CD4-positive, alpha-beta T cell treated with Interleukin-1 beta for 1 hour (primary cell): ENCODE measurements at regions not wholly inside any gene's neighbourhood (a gene's known extent, or its start where the extent isn't known, plus 50 kb on each side); places are given as distances from the start of the nearest gene placed in this dataset.
"Not testable (repeated sequence)": the region's sequence is repeated elsewhere in the genome, so short reads cannot be mapped to it uniquely, and the experiment has no call there.

ENCODE experiments used
- DNase-seq, 2 donors: peaks; one replicate each; pipeline ENCODE4 v3.0.0-alpha.2; 2020 to 2022

DNA sequence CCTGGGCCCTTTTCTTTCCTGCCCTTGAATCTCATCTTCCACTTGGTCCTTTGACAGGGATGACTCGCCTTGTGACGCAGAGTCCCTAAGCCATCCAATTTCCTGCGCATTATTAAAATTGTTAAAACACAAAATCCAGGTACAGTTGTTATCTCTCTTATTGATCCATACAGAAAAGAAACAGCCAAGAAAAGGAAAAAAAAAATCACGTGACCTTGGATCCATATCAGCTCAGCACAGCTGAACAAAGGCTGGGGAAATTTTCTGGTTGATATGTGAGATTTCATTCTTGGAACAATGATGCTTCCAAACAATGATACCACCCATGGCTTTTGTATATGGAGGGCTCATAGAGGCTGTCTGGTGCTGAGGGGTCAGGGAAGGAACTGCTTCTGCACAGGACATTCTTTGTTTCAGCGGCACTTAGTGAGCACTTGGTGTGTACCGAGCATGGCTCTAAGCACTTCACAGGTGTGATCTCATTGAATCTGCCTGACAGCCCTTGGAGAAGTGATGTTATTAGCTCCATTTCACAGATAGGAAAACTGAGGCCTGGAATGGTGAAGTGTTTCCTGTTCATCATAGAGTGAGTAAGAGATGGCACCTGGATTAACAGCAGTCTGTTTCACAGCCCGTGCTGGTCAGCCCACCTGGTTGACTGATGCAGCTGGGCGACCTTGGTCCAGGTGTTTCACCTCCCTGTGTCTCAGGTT lies 155.0 kb upstream of the SULF2 start:
- DNase-seq: no peak

DNA sequence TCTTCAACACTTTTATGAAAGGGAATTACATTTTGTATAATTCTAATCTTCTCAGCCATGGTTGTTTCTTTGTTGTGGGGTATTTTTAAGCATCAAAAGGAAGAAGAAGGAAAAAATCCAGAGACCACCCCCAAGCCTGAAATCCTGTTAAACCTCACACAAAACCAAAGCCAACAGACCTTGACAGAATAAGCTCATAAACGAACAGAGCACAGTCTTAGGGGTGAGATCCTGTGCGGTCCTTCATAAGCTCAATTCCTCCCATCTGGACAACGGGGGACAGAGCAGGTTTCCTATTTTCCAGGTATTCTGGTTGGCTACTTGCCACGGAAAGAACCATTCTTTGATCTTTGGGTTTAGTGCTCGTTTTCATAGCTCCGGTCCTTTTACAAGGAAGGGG lies 151.3 kb upstream of the SULF2 start:
- DNase-seq: no peak

DNA sequence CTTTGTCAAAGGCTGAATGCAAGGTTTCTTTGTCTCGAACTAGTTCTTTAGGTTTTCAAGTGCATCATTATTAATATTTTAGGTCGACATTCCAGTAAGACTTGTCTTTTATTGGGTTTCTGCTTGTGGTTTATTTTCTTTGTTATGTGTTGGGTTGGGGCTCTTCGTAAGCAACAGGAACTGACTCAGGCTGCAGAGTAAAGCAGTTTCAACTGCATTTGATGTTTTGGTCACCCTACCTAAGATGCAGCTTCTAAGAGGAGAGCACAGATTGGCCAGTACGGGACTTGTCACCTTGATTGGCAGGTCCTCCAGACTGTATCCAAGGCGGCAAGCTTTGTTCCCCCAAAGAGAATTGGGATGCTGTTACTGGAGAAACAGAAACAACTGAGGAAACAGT lies 149.5 kb upstream of the SULF2 start:
- no peak for DNase-seq

DNA sequence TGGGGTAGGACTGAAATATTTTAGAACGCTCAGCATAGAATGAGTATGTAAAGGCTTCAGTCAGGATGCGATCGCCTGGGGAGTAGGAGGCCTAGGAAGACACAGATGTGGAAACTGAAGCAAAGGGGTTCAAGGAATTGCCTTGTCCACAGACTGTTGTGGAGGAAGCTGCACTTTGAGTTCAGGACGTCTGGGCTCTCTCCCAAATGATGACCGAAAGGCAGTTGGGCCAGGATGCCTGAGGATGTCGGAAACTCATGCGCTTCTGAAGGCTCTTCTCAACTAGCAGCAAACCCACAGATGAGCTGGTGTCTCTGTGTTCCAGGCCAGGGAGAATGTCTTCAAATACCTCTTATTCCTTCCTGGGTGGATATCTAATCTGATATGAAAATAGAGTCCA lies 146.2 kb upstream of the SULF2 start:
- no peak for DNase-seq

DNA sequence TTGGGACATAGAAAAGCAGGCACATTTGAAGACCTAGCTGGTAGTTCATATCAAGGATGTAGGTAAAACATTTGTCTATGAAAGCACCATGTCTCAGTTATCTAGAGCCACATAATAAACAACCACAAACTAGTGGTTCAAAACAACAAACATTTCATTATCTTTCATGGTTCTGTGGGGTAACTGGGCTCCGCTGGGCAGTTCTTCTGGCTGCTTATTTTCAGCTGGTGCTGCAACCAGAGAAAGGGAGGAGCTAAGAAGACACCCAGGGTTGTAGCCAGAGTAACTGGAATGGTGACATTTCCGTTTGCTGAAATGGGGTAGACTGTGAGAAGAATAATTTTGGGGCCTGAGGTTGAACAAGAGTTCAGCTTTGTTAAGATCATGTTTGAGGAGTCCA lies 145.7 kb upstream of the SULF2 start:
- DNase-seq: no peak

DNA sequence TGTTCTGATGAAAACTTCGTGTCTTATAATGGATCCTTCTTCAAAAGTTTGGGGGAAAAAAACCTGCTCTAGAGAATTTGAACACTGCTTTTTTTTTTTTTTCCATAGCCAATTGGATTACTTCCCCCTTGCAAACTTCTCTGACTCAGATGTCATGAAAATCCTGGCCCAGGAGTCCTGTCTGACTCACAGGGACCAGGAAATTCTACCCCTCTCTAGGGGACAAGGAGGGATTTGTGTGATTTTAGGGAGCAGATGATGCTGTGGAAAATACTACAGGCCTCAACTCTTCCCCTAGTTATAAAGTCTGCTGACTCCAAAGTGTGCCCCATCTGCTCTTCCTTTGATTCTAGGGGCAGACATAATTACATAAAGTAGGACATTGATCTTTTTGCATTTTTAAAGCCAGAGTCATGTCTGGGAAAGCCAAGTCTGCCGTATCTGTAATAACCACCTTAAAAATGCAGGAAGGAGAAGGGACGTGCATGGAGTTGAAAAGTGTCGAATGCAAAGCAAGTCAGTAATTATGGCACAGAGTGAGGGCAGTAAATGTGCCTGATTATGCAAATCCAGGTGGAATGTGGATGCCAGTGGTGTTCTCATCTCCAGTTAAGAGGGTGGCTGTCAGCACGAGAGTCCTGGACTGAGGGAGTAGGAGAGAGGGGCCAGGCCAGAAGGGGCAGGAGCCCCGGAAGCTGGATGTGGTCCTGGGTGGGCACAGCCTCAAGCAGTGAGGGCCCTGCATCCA lies 144.3 kb upstream of the SULF2 start:
- no peak for DNase-seq

DNA sequence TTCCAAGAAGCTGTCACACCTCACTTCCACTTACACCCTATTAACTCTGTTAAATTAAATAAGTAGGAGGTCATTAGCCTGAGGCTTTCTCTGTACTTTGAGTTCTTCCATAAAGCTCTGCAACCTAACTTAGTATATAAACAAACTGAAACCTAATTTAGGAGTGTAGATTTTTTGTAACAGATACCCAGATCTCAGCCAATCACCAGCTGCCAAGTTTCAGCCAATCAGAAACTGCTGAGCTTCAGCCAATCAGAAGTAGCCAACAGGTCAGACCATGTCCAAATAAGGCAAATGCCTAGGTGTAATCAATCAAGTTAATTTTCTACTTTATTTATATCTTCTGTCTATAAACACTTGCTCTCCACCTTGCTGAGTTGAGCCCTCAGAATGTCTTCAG lies 142.7 kb upstream of the SULF2 start:
- no peak for DNase-seq

DNA sequence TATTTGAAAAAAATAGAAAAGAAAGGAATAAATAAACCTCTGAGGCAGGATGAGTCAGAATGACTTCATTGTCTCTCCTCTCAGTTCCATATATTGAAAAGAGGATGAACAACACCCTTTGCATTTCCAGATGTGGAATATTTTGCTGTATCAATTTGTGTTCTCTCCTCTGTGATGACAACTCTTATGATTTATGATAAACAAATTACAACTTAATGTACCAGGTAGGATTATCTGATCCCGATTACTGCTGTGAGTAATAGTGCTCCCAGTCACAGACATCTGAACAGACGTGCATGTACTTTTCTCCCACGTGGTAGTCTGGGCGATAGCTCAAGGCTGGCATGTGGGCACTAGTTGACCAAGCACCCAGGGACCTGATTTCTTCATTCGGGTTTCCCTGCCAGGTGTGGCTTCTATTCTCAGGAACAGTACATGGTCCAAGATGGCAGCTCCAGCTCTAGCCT lies 142.1 kb upstream of the SULF2 start:
- DNase-seq: no peak

DNA sequence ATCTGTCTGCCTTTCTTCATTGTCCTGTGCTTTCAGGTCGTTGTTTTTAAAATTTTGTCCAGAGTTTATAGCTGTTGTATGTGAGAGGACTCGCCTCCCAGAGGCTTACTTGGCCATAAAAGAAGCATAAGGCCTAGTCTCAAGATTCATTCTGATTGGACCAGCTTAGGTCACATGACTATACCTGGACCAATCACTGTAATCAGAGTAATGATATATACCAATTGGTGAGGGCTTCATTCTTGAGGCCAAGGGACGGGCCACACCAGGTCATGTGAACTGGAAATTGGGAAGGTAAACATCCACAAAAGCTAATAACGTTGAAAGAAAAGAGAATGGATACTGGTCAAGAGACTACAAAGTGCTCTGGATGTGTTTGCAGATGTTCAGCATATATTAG lies 141.4 kb upstream of the SULF2 start:
- DNase-seq: no peak

DNA sequence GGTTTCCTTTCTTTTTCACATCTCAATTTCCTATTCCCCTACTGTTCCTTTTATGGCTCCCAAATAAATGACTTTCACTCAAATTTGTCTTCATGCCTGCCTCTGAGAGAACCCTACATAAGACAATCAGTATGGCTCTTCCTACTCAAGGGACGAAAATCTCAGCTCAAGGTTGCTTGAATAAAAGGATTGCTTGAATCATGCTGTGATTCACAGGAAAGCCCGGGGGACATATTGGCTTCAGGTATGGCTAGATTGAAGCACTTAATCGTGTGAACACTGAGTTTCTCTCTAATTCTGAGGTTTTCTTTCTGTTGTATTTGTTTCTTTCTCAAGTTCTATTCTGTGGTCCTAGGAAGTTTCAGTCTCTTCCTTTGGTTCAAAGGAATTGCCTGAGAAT lies 140.3 kb upstream of the SULF2 start:
- no peak for DNase-seq

DNA sequence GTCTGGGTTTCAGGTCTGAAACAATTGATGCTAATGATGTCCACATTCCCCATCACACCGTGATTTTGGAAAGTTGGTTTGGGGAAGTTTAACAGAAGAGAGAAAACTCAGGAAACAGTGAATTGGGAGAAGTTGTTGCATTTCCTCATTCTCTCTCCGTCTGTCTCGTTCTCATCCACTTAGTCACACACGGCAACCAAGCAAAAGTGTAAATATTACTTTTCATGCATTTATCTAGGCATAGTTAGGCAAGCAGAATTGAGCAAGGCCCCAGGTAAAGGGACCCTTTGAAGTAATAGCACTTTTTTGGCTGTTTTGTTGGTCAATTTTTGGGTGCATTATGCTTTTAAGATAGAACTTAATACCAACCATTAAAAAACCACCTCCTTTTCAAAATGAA lies 137.0 kb upstream of the SULF2 start:
- no peak for DNase-seq

DNA sequence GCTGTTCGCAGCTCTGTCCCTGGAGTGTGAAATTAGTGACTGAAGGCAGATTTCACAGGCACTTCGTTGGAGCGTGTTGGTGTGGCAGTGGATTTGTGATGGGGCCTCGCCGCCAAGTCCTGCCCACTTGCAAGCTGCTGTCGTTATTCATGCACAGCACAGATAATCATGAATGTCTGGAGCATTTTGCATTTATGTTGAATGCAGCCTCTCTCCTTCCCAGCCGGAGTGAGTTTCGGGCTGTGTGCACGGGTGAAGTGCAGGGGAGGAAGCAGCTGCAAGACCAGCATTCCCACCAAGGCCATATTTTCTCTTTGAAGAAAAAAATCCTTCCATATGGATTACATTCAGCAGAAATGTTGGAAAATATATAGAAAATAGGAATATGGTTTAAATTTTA lies 136.5 kb upstream of the SULF2 start:
- DNase-seq: not testable (repeated sequence)

DNA sequence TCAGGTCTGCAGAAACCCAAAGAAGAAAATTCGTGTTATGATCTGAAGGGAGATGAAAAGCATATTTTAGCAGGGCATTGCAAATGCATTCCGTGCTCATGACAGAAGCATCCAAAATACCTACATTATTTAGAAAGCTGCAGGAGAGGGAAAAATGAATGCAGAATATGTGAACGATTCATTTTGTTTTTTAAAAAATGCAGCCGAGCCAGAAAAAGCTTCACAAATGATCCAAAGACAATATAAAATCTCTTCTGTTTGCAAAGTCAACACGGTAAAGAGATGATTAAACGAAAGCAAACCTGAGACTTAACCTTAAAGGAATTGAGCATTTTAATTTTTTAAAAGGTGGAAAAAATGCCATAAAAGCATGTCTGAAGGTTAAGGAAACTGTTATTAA lies 136.1 kb upstream of the SULF2 start:
- DNase-seq: no peak

DNA sequence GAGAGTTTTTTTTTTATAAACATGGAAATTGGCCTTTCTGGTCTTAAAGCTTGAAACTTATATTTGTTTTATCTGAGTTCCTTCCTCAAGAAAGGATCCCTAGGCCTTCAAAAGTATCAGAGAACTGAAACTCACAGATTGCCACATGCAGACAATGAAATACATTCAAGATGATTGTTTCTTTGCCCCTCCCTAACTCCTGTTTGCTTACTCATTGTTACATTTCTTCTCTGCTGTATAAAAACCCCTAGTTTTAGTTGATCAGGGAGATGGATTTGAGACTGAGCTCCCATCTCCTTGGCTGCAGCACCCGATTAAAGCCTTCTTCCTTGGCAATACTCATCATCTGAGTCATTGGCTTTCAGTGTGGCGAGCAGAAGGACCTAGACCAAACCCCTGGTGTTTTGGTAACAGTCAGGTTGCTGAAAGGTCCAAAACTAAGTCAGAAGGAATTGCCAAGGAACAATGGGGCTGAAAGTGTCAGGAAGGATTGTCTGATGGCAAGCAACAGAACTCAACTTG lies 132.3 kb upstream of the SULF2 start:
- no peak for DNase-seq

DNA sequence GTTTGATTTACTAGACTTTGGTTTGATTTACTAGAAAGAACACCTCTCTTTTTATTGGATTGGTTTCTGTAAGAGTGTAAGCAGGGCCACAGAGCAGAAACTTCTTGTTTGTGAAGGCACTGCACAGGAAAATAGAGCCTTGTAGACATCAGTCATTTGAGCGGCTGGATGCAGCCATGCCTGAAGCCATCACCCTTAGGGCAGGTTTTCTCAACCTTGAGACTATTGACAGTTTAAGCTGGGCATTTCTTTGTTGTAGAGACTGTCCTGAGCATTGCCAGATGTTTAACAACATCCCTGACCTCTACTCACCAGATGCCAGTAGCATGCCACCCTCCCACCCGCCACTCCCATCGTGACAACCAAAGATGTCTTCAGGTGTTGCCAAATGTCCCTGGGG lies 130.2 kb upstream of the SULF2 start:
- no peak for DNase-seq

DNA sequence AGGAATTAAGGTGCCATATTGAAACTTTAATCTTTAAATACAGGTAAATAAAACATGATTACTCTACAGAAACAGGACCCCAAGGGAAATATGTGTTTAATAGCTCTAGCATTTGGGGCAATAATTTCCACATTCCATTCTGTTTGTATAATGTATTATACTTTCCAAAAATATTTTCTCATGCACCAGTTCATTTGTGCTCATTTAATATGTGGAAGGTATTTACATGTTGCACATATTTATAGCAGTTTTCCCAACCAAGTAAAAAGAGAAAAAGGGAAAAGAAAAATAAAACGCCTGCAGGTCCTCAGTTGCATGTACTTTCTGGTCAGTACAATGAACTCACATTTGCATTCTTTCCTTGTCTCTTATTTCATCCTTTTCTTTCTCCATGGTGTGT lies 129.5 kb upstream of the SULF2 start:
- no peak for DNase-seq

DNA sequence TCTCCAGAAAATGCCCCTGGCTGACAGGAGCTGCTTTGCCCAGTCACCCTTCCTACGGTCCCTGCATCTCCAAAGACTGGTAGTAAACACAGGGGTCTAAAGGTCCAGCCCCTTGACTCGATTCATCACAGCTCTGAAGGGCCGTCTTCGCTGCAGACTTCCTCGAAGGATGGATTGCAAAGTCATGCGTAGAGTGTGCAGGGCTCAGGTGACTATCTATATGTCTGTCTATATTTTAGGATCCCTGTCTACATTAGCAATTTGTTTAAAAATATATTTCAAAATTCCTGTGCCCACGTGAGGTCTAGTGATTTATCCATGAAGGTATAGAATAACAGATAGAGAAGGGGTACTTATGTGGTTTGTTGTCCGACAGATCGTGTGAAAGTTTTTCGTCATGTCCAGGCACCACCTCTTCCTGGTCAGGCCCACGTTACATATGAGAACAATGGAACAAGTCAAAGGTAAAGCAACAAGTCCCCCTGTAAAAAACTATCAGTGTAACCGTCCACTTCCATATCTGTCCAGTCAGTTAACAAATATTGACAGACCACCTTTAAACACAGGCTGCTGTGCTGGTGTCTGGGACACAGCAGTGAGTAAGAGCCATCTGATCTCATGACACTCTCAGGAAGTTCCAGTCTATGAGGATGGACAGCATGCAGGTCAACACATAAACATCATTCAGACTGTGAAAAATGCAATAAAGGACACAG lies 127.7 kb upstream of the SULF2 start:
- not testable (repeated sequence) for DNase-seq

DNA sequence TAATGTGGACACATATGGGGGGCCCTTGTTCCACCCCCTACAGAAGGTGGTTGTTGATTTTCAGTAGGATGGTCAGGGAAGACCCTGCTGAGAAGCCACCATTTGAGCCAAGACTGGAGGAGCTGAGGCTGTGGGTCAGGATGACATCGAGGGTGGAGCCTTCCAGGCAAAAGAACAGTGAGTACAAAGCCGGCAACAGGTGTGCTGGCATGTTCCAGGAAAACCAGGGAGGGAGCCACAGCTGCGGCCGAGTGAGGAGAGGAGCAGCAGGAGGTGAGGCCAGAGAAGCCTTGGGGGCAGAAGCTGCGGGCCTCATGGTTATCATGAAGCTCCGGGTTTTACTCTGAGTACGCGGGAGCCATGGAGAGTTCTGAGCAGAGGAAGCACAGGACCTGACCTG lies 126.9 kb upstream of the SULF2 start:
- DNase-seq: not testable (repeated sequence)

DNA sequence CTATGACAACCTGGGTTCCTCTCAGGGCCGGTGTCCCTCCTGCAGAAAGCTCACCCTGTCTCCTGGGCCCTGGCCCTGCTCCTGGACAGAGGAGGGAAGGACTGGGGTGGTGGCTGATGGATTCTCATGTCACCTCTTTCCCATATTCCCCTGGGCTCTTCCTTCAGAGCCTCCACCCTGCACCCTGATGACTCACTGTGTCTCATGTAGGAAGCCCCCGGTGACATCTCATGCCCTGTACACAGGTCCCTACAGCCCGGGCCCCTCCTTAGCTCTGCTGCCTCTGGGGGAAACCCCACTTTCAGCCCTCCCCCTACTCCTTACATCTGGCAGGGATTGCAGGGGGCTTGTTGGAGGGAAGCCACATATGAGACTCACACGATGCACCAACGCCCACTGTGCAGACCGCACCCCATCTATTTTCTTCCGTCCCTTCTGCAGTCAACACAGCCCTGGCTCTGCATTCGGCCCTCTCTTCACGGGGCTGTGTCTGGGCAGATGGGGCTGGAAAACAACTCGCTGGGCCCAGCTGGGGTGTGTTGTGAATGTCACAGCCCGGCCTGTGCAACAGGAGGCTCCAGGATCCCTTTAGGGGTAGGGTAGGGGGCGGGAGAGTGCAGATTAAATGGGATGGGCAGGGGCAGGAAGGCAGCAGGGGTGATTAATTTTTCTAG lies 124.6 kb upstream of the SULF2 start:
- DNase-seq: not testable (repeated sequence)

DNA sequence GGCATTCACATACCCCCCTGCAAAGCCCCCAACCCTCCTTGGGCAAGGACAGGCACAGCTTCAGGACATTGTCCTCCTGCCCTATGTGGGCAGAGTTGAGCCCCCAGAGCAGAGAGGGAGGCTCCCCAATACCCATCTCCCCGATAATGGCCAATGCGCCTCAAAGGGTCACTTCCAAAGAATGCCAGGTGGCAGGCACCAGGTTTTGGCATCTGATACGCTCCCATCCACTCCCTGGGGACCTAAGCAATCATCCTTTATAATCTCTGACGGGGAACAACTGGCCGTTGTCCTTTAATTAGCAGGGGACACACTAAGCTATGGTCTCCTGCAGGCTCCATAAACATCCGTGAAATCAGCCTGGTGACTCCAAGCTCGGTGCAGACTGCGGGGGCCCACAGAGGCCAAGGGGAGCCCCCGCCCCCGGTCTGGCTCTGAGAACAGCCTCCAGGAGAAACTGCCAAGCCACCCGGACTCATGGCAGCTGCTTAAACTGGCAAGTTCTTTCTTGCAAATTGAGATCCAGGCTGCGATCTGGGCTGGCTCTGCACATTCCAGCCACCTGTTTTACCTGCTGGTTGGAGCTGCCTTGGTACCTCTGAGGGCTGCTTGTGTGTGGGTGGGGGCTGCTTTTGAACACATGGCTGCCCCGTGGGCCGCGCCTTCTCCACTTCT lies 123.2 kb upstream of the SULF2 start:
- not testable (repeated sequence) for DNase-seq

DNA sequence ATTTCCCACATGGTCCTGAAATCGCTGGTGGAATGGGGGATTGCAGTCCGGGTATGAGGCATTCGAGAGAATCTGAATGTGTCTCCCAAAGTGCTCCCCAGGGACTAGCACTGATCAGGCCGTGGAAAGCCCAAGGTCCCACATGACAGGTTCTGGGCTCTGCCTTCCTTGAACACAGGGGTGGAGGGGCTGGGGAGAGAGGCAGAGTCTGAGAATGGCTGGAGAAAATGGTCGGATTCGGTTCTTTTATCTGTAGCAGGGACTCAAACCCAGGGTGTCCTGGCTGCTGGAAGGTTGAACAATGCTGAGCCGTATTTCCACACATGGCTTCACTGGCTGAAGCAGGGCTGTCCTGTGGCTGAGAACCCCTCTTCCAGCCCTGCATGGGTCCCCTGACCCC lies 122.7 kb upstream of the SULF2 start:
- not testable (repeated sequence) for DNase-seq

DNA sequence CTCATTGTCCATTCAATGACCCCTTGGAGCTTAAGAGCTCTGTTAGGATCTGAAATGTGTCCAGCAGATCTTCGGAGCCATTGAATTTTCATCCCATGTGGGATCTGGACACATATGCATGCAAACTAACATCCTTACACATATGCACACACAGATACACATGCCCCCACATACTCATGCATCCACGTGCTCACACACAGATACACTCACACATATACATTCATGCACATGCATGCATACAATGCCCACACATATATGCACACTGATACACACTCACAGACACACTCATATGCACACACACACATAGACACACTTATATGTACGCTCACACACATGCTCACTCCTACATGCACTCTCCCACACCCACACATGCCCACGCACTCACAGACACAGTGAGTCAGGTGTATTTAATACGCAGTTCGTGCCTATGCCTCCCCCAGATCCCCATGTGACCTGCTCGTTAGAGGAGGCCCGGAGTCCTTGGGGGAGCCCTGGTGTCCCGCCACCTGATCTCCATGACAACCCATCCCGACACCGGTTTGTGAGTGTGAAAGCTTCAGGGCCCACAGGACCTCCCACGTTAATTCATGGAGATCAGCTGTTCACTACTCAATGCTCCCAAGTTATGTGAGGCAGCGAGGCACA lies 121.9 kb upstream of the SULF2 start:
- DNase-seq: no peak
